ENCODE measurements at regions not wholly inside any gene's neighbourhood (a gene's known extent, or its start where the extent isn't known, plus 50 kb on each side); places are given as distances from the start of the nearest gene placed in this dataset.
"Not testable (repeated sequence)": the region's sequence is repeated elsewhere in the genome, so short reads cannot be mapped to it uniquely, and the experiment has no call there.

DNA sequence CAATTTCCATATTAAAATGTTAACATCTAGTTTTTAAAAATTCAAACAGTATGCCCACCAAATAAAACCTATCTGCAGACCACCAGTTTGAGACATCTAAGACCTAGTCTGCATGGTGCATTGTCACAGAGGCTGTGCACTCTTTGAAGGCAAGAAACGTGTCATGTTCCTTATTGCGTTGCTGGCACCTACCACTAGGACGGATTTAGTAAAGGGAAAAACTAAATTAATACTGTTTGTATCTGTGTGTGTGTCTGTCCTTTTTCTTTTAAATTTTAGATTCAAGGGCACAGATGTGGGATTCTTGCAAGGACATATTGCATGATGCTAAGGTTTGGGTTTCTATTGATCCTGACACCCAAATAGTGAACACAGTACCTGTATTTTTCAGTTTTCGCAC lies 481.4 kb downstream of the UQCRFS1 start:
- no peak for DNase-seq (ENCODE audit: low read depth)

GRCh38 chr19:28730791-28731512 lies 482.0 kb downstream of the UQCRFS1 start:
- DNase-seq (ENCODE audit: low read depth): no peak

DNA sequence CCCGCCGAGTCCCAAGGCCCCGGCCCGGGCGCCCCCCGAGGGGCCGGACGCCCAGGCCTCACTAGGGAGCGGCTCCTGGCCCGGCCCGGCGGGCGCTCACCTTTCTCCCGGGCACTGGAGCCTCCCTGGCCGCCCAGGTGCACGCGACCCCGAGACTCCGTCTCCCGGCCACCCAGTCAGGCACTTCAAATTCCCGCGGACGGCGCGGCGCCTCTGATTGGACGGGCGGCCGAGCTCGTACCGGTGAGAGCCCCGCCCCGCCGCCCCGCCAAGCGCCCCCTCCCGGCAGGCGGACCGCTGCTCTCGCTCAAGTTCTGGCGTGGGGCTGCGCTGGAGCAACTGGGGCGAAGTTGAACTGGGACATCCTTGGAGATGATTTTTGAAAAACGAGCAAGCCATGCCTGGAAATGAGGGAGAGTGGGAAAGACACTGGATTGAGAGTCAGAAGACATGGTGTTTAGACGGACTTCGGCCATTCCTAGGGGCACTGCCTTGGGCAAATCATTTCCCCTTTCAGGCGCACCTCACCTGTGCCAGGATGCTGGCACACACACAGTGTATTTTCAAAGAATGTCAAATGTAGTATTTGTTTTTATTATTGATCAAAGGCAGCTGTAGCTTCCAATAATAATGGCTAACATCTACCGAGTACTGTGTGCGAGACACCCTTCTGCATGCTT lies 485.3 kb downstream of the UQCRFS1 start:
- peak; percentile 60 for DNase-seq (ENCODE audit: low read depth)

DNA sequence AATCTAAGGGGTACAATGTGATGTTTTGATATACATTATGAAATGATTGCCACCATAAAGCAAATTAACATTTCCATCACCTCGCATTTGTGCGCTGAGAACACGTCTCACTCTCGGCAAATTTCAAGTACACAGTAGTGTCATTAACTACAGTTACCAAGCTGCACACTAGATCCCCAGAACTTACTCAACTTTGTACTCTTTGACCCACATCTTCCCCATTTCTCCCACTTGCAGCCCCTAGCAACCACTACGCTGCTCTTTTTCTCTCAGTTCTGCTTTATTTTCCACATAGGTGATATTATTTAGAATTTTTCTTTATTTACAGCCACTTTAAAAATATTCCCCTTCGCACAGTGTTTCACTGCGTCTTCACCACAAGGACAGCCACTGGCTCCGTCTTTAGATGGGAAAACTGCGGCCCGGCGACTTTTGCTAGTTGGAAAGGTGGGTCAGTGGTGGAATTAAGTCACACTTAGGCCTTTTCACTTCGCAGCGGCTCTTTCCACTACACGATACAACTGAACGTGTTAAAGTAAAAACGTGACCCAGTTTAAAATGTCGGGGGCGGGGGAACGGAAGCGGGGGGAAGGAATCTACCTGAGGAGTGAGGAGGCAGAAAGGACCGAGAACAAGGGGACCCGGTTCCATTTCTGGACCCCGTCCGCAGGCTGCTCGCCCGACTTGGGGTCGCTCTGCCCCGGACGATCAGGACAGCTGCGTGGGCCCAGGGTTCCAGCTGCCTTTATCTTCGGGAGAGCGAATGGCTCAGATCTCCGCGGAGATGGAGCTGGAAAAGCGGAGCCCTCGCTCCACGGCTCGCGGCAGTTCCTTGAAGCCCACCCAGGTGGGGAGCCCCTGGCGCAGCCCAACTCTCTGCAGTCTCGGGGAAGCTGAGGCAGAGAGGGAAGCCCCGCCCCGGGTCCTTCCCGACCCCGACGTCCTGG lies 486.1 kb downstream of the UQCRFS1 start:
- no peak for DNase-seq (ENCODE audit: low read depth)

- DNase-seq (ENCODE audit: low read depth): no peak
These were observed 494.0 kb downstream of the UQCRFS1 start for GRCh38 chr19:28718909-28719308.

DNA sequence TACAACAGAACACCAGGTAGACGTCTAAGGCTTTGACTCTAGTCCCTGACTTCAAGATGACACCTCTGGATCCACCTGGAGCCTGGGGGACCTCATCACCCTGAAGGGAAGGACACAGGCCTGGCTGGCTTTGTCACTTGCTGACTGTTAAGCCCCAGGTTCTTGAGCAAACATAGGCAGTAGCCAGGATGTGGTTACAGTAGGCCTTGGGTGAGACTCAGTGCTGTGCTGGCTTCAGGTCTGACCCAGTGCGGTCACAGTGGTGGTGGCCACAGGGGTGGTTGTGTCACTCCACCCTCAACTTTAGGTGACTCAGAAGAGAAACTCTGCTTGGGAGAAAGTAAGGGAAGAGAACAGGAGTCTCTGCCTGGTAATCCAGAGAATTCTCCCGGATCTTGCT lies 497.8 kb downstream of the UQCRFS1 start:
- DNase-seq (ENCODE audit: low read depth): peak; percentile 40

DNA sequence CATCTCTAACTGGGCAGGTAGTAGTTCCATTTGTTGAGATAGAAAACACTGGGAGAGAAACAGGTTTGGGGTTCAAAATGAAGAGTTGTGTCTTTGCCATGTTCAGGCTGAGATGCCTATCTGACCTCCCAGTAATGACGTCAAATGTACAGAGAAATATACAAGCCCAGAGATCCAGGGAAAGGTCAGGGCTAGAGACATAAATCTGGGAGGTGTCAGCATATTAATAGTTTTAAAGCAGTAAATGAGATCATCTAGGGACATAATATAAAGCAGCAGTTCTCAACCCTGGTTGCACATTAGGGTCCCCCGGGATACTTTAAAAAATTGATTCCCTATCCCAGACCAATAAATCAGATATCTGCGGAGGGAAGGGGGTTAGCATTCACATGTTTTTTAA lies 501.5 kb downstream of the UQCRFS1 start:
- no peak for DNase-seq (ENCODE audit: low read depth)

DNA sequence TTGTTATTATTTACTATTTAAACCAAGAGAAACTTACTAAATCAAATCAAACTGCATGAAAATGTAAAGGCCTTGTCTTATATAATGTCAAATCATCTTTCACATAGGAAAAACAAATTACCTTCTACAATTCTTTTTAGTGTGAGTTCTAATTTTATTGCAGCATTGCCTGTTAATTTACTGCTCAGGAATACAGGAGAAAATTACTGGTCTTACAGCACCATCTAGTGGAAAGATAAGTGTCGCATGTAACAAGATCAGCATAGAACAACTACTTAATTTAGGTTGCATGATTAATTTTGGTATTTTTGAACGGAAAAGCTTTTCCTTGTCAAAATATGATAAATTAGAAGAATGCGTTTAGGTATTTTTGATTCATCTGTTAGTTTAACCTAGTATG lies 502.7 kb downstream of the UQCRFS1 start:
- peak; percentile 68 for DNase-seq (ENCODE audit: low read depth)

- DNase-seq (ENCODE audit: low read depth): no peak
These were observed 506.3 kb downstream of the UQCRFS1 start for GRCh38 chr19:28706693-28707092.

DNA sequence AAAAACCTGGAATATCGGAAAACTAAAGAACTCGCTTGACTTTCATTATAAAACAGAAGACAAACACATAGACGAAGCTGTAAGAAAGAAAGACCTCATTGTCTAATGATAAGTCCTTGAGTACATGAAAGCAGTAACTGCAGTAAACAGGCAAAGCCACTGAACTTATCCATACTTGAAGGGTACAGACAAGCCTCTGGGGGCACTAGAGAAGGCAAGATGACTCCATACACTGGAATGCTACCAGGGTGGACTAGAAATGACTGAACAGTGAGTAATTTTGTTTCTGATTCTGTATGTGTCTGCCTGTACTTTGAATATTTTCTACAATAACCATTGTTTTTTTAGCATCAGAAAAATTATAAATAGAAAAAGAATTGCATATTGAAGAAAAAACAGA lies 507.9 kb downstream of the UQCRFS1 start:
- peak; percentile 90 for DNase-seq (ENCODE audit: low read depth)

DNA sequence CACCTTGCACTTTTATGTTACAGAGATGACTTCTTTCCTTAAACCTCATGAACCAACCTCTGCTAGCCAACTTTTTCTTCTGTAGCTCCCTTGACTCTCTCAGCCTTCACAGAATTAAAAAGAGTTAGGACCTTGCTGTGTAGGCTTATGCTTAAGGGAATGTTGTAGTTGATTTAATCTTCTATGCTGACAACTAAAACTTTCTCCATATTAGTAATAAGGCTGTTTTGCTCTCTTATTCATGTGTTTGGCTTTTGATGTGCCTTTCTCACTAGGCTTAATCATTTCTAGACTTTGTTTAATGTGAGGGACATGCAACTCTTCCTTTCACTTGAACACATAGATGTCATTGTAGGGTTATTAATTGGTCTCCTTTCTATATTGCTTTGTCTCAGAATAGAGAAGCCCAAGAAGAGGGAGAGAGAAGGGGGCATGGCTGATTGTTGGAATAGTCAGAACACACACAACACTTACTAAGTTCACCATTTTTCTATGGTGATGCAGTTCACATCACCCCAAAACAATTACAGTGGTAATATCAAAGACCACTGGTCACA lies 509.5 kb downstream of the UQCRFS1 start:
- DNase-seq (ENCODE audit: low read depth): no peak

- DNase-seq (ENCODE audit: low read depth): peak; percentile 41
These were observed 511.5 kb downstream of the UQCRFS1 start for GRCh38 chr19:28701491-28701890.

DNA sequence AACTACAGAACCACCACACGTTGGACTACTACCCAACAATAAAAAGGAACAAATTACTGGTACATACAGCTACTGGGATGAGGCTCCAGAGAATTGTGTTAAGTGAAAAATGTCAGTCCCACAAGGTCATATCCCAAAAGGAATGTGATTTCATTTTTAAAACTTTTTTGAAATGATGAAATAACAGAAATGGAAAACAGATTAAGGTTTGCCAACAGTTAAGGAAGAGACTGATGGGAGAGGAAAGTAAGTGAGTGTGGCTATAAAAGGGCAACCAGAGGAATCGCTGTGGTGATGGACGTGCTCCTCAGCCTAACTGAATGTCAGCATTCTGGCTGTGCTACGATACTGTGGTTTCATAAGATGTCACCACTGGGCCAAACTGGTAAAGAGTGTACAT lies 512.8 kb downstream of the UQCRFS1 start:
- DNase-seq (ENCODE audit: low read depth): no peak

GRCh38 chr19:28697308-28697707 lies 515.6 kb downstream of the UQCRFS1 start:
- DNase-seq (ENCODE audit: low read depth): no peak

DNA sequence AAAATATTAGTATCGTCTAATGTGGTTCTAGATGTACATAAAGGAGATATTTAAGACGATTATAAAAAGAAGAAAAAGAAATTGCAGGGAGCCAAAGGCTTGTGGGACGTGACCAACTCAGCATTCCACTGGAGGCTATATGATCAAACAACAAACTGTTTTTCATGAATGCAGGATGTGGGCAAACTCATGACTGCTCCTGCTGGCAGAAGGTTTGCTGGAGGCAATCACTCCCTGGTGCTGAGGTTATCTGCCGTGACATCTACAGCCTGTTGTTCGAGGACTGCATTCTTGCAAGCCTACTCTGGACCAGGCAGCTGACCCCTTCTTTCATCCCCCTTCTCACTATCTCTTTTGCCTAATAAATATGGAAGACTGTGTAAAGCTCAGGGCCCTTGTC lies 518.1 kb downstream of the UQCRFS1 start:
- DNase-seq (ENCODE audit: low read depth): peak; percentile 64

DNA sequence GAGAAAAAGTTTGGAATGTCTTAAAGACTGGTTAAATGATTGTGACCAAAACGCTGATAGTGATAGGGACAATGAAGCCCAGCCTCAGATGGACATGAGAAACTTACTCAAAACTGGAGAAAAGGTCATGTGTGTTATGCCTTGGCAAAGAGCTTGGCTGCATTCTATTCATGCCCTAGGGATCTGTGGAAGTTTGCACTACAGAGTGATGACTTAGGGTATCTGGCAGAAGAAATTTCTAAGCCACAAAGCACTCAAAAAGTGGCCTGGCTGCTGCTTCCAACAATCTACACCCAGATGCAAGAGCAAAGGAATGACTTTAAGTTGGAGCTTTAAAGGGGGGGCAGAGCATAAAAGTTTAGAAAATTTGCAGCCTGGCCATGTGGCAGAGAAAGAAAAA lies 521.3 kb downstream of the UQCRFS1 start:
- DNase-seq (ENCODE audit: low read depth): no peak

- not testable (repeated sequence) for DNase-seq (ENCODE audit: low read depth)
These were observed 523.5 kb downstream of the UQCRFS1 start for GRCh38 chr19:28689464-28689863.

DNA sequence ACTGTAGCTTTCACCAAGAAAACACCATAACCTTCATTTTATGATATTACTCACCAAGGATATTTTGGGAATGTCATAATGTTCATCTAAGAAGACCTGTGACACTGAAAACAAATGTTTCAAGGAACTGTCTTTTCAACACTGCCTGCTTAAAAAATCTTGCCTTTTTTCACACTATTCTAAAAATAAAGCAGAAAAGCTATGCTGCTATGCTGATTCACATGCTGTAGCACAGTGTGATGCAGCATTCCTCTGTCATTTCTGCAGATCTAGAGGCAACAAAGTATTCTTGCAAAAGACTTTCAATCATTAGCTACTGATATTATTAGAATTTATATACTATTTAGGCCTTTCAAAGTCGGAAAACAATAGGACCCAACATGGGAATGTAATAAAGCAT lies 525.7 kb downstream of the UQCRFS1 start:
- no peak for DNase-seq (ENCODE audit: low read depth)

- DNase-seq (ENCODE audit: low read depth): no peak
These were observed 526.2 kb downstream of the UQCRFS1 start for GRCh38 chr19:28686756-28687155.

- DNase-seq (ENCODE audit: low read depth): no peak
These were observed 527.1 kb downstream of the UQCRFS1 start for GRCh38 chr19:28685802-28686201.

DNA sequence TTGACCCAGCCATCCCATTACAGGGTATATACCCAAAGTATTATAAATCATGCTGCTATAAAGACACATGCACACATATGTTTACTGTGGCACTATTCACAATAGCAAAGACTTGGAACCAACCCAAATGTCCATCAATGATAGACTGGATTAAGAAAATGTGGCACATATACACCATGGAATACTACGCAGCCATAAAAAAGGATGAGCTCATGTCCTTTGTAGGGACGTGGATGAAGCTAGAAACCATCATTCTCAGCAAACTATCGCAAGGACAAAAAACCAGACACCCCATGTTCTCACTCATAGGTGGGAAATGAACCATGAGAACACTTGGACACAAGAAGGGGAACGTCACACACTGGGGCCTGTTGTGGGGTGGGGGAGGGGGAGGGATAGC lies 527.9 kb downstream of the UQCRFS1 start:
- DNase-seq (ENCODE audit: low read depth): not testable (repeated sequence)

DNA sequence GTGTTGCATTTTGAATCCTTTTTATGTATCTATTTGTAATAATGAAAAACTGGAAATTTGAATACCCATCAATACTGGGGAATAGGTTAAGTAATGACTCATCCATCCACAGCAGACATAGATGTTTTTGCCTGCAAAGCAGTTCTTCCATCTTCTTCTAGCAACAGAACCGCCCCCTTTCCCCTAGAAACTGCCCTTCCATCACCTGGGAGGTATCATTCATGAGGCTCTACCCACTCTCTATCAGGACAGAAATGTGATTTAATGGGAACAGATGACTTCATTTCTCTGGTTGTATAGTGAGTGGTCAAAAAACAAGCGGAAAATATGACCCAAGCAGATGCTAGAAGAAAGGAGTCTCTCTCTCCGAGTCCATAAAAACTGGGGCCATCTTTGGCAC lies 532.8 kb downstream of the UQCRFS1 start:
- DNase-seq (ENCODE audit: low read depth): no peak

All from ELR (cell line).